ENCODE measurements at regions not wholly inside any gene's neighbourhood (a gene's known extent, or its start where the extent isn't known, plus 50 kb on each side); places are given as distances from the start of the nearest gene placed in this dataset.

- Mint-ChIP-seq H3K4me3 (ENCODE audit: unreplicated experiment) (no peak overlapping the region), H3K27me3 (ENCODE audit: low read depth, unreplicated experiment) (no peaks in the 10 kb centered on the region), H3K4me1 (ENCODE audit: low read depth, unreplicated experiment) (peaks cover 3% of the 10 kb centered on the region), H3K27ac (ENCODE audit: unreplicated experiment) (no peak overlapping the region), H3K9me3 (ENCODE audit: unreplicated experiment) (no peaks in the 10 kb centered on the region), H3K36me3 (ENCODE audit: low read depth, unreplicated experiment) (no peaks in the 10 kb centered on the region)
- DNase-seq (ENCODE audit: low read depth) (peak; percentile 57), FAIRE-seq (no peak)
- Histone ChIP-seq H3K27me3 (ENCODE audit: insufficient read depth, low read length) (no peaks in the 10 kb centered on the region), H3K4me3 (ENCODE audit: insufficient read depth, low read depth, low read length) (no peak overlapping the region), H4K20me1 (ENCODE audit: insufficient read depth, low read length) (no peaks in the 10 kb centered on the region), H3K4me2 (ENCODE audit: low read length) (no peak overlapping the region), H3K36me3 (ENCODE audit: insufficient read depth, low read length) (no peaks in the 10 kb centered on the region), H3K79me2 (ENCODE audit: insufficient read depth, low read length) (no peaks in the 10 kb centered on the region), H3K27ac (ENCODE audit: low read depth, low read length) (no peak overlapping the region), H3K4me1 (ENCODE audit: insufficient read depth, low read length) (no peaks in the 10 kb centered on the region), H2AFZ (ENCODE audit: low read depth, low read length) (no peak overlapping the region), H3K9me3 (ENCODE audit: insufficient read depth, low read depth, low read length) (no peaks in the 10 kb centered on the region), H3K9ac (ENCODE audit: low read length) (no peak overlapping the region)
- TF ChIP-seq, protein P1, sequence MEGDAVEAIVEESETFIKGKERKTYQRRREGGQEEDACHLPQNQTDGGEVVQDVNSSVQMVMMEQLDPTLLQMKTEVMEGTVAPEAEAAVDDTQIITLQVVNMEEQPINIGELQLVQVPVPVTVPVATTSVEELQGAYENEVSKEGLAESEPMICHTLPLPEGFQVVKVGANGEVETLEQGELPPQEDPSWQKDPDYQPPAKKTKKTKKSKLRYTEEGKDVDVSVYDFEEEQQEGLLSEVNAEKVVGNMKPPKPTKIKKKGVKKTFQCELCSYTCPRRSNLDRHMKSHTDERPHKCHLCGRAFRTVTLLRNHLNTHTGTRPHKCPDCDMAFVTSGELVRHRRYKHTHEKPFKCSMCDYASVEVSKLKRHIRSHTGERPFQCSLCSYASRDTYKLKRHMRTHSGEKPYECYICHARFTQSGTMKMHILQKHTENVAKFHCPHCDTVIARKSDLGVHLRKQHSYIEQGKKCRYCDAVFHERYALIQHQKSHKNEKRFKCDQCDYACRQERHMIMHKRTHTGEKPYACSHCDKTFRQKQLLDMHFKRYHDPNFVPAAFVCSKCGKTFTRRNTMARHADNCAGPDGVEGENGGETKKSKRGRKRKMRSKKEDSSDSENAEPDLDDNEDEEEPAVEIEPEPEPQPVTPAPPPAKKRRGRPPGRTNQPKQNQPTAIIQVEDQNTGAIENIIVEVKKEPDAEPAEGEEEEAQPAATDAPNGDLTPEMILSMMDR (IDR thresholded peaks at IDR 0.05; ENCODE audit: insufficient read depth, low read depth, low read length) = no peak
- no peak for TF ChIP-seq EZH2 (IDR thresholded peaks at IDR 0.05; ENCODE audit: insufficient read depth, low read length)
Observed at GRCh38 chr6:129923530-129924250, 62.6 kb upstream of the TMEM244 start.

DNA sequence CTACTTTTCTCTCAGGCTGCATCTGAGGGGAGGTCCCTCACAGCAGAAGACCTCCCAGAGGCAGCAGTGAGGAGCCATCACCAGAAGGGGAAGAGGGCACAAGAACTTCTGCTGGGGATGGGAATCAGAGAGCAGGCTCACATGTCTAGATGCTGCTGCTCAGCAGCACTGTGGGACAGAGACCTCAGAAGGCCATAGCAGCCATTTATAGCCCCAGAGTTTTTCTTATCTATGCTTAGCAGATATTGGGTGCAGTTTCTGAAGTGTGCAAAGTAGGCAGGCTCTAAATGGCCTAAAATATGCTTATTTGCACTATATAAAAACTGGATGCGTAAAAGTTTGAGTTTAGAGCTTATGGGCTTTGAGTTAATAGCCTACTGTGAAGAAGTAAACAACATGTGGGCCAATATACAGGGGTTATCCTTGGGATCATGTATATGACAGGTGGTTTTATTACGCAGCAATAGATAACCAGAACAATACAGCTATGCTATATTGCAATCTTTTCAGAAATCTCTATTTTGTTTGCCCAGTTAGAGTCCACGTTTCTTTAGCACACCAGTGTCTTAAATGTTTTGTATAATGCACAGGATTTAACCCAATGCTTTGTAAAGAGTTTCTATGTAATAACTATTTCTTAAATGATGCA lies 60.2 kb upstream of the TMEM244 start:
- TF ChIP-seq, protein P1 (IDR thresholded peaks at IDR 0.05; ENCODE audit: insufficient read depth, low read depth, low read length) = no peak
- TF ChIP-seq EZH2 (IDR thresholded peaks at IDR 0.05; ENCODE audit: insufficient read depth, low read length) = no peak
- no peaks in the 10 kb centered on the region for H4K20me1 ChIP-seq (ENCODE audit: insufficient read depth, low read length)
- H3K9me3 Mint-ChIP-seq (ENCODE audit: unreplicated experiment) = no peaks in the 10 kb centered on the region

More for the DNA sequence above, 60.2 kb upstream of the TMEM244 start:
- Histone ChIP-seq H3K27ac (ENCODE audit: low read depth, low read length) (no peak overlapping the region), H3K4me3 (ENCODE audit: insufficient read depth, low read depth, low read length) (no peak overlapping the region), H3K9me3 (ENCODE audit: insufficient read depth, low read depth, low read length) (no peaks in the 10 kb centered on the region), H3K36me3 (ENCODE audit: insufficient read depth, low read length) (no peaks in the 10 kb centered on the region), H3K9ac (ENCODE audit: low read length) (no peak overlapping the region), H3K4me1 (ENCODE audit: insufficient read depth, low read length) (no peaks in the 10 kb centered on the region), H3K79me2 (ENCODE audit: insufficient read depth, low read length) (no peaks in the 10 kb centered on the region), H3K4me2 (ENCODE audit: low read length) (no peak overlapping the region), H2AFZ (ENCODE audit: low read depth, low read length) (no peak overlapping the region), H3K27me3 (ENCODE audit: insufficient read depth, low read length) (no peaks in the 10 kb centered on the region)
- Mint-ChIP-seq H3K27me3 (ENCODE audit: low read depth, unreplicated experiment) (no peaks in the 10 kb centered on the region), H3K27ac (ENCODE audit: unreplicated experiment) (no peak overlapping the region), H3K4me3 (ENCODE audit: unreplicated experiment) (no peak overlapping the region), H3K4me1 (ENCODE audit: low read depth, unreplicated experiment) (peaks cover 3% of the 10 kb centered on the region), H3K36me3 (ENCODE audit: low read depth, unreplicated experiment) (no peaks in the 10 kb centered on the region)
- FAIRE-seq = no peak
- DNase-seq (ENCODE audit: low read depth) = no peak
